Right atrium auricular region (tissue), 2 donors: ENCODE measurements at regions not wholly inside any gene's neighbourhood (a gene's known extent, or its start where the extent isn't known, plus 50 kb on each side); places are given as distances from the start of the nearest gene placed in this dataset.

ENCODE experiments used
- DNase-seq: peaks from one replicate; pipeline ENCODE4 v3.0.0-alpha.2; 2019; ENCODE audit warnings: low spot score
- H3K27ac ChIP-seq, 2 donors: fragments of 200-600 bp; sonication (generic); 1 replicate in 1 of 2; 2 replicates in 1 of 2; pipeline ENCODE4 v1.5.1; 2016 to 2019
- H3K27me3 ChIP-seq, 2 donors: fragments of 200-600 bp; sonication (generic); one replicate each; pipeline versions ENCODE4 v1.5.1 to v1.6.0; 2017 to 2019
- H3K36me3 ChIP-seq: fragments of 200-600 bp; sonication (generic); one replicate; pipeline ENCODE4 v1.5.1; 2016
- H3K4me1 ChIP-seq, 2 donors: fragments of 200-600 bp; sonication (generic); one replicate each; pipeline versions ENCODE4 v1.5.1 to v1.6.0; 2017 to 2019
- H3K4me3 ChIP-seq, 2 donors: fragments of 200-600 bp; sonication (generic); 1 replicate in 1 of 2; 2 replicates in 1 of 2; pipeline ENCODE4 v1.5.1; 2017 to 2019; ENCODE audit warnings: mild to moderate bottlenecking in 1 of 2, moderate library complexity in 1 of 2
- H3K9me3 ChIP-seq, 2 donors: fragments of 200-600 bp; sonication (generic); one replicate each; pipeline ENCODE4 v1.5.1; 2019
- TF ChIP-seq, protein P1 (sequence below), 2 donors: fragments of 200-600 bp; sonication (generic); IDR thresholded peaks; one replicate each; pipeline ENCODE4 v1.5.1; 2019; ENCODE audit warnings: antibody characterized with exemption in 2 of 2

DNA sequence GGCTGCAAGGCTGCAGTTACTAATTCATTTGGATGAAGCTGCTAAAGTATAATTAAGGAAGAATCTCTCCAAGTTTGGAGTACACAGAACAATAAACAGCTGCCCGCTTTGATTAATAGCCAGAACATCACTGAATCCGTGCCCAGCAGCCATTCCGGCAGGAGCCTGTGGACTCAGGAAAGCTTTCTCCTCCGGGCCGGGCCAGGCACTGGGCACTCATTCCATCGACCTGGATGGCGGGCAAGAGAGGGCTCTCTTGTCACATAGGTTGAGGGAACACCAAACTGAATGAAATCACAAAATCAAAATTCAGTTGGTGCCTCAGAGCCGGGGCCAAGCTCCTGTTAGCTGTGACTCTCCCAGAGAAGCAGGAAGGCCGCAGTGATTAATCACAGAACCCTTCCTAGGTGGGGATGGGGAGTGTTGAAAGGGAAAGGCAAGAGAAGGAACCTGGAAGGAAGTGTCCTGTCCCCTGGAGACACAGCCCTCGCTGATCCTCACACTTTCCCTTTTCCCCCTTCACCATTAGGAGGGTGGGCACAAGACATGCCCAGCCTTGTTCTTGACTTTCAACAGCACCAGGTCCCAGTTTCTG is 306.7 kb downstream of the NPHP4 start:
- no peaks in the 10 kb centered on the region for H3K27me3 ChIP-seq
- H3K27ac ChIP-seq = no peak overlapping the region
- no peaks in the 10 kb centered on the region for H3K36me3 ChIP-seq
- H3K4me3 ChIP-seq = no peak overlapping the region
- TF ChIP-seq, protein P1, sequence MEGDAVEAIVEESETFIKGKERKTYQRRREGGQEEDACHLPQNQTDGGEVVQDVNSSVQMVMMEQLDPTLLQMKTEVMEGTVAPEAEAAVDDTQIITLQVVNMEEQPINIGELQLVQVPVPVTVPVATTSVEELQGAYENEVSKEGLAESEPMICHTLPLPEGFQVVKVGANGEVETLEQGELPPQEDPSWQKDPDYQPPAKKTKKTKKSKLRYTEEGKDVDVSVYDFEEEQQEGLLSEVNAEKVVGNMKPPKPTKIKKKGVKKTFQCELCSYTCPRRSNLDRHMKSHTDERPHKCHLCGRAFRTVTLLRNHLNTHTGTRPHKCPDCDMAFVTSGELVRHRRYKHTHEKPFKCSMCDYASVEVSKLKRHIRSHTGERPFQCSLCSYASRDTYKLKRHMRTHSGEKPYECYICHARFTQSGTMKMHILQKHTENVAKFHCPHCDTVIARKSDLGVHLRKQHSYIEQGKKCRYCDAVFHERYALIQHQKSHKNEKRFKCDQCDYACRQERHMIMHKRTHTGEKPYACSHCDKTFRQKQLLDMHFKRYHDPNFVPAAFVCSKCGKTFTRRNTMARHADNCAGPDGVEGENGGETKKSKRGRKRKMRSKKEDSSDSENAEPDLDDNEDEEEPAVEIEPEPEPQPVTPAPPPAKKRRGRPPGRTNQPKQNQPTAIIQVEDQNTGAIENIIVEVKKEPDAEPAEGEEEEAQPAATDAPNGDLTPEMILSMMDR (IDR thresholded peaks at IDR 0.05) = no peak
- no peaks in the 10 kb centered on the region for H3K9me3 ChIP-seq
- H3K4me1 ChIP-seq = no peaks in the 10 kb centered on the region
- DNase-seq = no peak

DNA sequence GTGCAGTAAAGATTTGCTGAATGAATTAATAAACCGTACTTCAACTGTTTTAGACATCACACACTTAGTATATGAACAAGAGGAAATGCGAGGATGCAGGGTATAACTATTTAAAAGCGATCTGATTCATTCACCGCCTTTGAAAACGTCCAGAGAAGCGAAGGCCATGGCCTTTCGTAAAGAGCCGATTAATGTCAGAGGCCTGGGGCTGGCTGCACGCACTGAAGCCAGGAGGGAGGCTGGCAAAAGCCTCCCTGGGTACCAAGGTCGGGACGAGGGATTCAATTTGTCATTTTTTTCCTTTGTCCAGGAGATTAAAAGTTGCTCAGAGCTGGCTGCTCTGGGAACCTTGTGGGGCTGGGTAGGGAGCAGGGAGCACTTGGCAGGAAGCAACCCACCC is 307.4 kb downstream of the NPHP4 start:
- H3K4me3 ChIP-seq = no peak overlapping the region
- H3K27me3 ChIP-seq = no peaks in the 10 kb centered on the region
- H3K36me3 ChIP-seq = no peaks in the 10 kb centered on the region
- H3K9me3 ChIP-seq = no peaks in the 10 kb centered on the region
- no peak overlapping the region for H3K27ac ChIP-seq
- TF ChIP-seq, protein P1 (IDR thresholded peaks at IDR 0.05) = no peak
- no peak for DNase-seq
- no peaks in the 10 kb centered on the region for H3K4me1 ChIP-seq

DNA sequence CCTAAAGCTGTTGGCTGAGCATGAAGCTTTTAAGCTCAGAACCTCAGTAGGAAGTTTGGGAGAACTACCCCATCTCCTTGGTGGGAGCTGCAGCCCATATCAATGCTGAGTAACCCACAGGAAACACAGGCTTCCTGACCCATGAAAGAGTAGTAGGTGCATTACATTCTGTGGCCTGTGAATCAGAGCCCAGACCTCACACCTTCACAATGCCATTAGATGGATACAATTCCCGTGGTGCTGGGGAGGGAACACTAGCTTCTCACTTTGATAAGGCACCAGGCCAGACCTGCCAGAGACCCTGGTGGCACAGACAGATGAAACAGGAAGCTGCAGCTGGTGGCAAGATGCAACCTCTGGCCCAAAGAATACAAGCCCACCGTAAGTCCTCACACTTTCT is 308.8 kb downstream of the NPHP4 start:
- H3K27ac ChIP-seq = no peak overlapping the region
- H3K4me3 ChIP-seq = no peak overlapping the region
- H3K9me3 ChIP-seq = no peaks in the 10 kb centered on the region
- no peaks in the 10 kb centered on the region for H3K4me1 ChIP-seq
- TF ChIP-seq, protein P1 (IDR thresholded peaks at IDR 0.05) = no peak
- no peaks in the 10 kb centered on the region for H3K27me3 ChIP-seq
- no peak for DNase-seq
- no peaks in the 10 kb centered on the region for H3K36me3 ChIP-seq

DNA sequence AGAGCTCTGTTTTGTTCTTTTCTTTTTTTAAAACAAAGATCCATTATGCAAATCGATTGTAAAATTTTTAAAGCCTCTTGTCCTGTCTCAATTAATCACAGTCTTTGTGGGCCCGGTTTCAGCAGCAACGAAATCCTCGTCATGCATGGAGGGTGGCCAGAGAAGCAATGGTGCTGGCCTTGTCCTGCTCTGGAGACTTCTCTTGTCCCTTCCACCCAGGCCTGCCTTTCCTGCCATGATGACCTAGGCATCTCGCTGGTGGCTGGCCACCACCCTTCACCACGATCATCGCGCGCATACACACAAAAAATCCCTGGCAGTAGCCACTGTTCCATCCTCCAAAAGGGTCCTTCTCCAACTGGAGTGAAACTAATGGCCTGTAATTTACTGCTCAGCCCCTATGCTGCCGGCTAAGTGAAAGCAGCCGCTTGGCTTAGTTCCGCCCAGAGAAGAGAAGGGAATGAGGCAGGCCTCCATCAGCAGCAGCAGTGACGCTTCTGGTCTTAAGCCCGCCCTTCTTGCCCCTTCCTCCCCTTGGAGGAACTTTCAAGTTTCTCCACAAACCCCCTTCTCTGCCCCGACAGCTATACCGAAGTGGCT is 309.5 kb downstream of the NPHP4 start:
- TF ChIP-seq, protein P1 (IDR thresholded peaks at IDR 0.05) = no peak
- Histone ChIP-seq H3K36me3 (no peaks in the 10 kb centered on the region), H3K27ac (no peak overlapping the region), H3K27me3 (no peaks in the 10 kb centered on the region), H3K4me1 (no peaks in the 10 kb centered on the region), H3K9me3 (no peaks in the 10 kb centered on the region), H3K4me3 (no peak overlapping the region)
- no peak for DNase-seq

DNA sequence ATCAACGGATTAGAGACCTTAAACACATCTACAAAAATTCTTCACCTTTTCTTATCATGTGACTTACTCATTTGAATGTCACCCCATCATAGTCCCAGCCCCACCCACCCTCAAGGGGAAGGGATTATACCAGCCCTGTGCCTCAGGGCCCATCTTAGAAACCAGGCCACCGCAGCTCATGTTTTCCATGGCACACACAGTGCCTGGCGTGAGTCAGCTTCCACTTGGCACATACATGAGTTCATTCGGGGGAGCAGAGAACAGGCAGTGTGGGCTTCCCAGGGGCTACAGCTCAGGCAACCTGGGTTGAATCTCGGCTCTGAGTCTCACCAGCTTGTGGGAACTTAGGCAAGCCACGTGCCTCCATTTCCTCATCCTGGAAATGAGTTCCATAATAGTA is 310.6 kb downstream of the NPHP4 start:
- H3K27ac ChIP-seq = no peak overlapping the region
- TF ChIP-seq, protein P1 (IDR thresholded peaks at IDR 0.05) = no peak
- no peaks in the 10 kb centered on the region for H3K9me3 ChIP-seq
- H3K4me1 ChIP-seq = no peaks in the 10 kb centered on the region
- DNase-seq = no peak
- no peaks in the 10 kb centered on the region for H3K36me3 ChIP-seq
- no peaks in the 10 kb centered on the region for H3K27me3 ChIP-seq
- H3K4me3 ChIP-seq = no peak overlapping the region

DNA sequence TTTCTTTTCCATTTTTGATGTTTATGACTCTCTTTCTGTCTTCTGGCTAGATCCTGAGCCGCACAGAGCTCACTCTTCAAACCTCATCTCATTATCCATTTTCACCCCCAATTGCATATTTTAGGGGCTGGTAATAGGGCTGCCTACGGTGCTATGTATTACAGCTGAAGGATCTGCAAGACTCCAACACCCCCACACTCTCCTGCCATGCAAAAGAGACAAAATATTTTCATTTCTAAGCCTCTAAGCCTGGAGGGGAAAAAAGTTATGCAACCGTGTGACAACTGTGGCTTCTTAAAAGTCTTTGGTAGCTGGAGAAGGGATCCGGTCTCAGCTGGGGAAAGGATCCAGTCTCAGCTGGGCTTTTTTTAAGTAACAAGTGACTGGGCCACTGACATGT is 311.6 kb downstream of the NPHP4 start:
- no peaks in the 10 kb centered on the region for H3K9me3 ChIP-seq
- H3K27me3 ChIP-seq = no peaks in the 10 kb centered on the region
- no peak overlapping the region for H3K4me3 ChIP-seq
- TF ChIP-seq, protein P1 (IDR thresholded peaks at IDR 0.05) = no peak
- no peaks in the 10 kb centered on the region for H3K36me3 ChIP-seq
- no peak overlapping the region for H3K27ac ChIP-seq
- no peaks in the 10 kb centered on the region for H3K4me1 ChIP-seq
- DNase-seq = no peak
